ENCODE measurements at regions not wholly inside any gene's neighbourhood (a gene's known extent, or its start where the extent isn't known, plus 50 kb on each side); places are given as distances from the start of the nearest gene placed in this dataset.

- TF ChIP-seq POU2F2 (IDR thresholded peaks at IDR 0.05; ENCODE audit: low read depth, low read length) (no peak), SPI1 (IDR thresholded peaks at IDR 0.05; ENCODE audit: low read depth, low read length) (no peak), POLR2A (IDR thresholded peaks at IDR 0.05; ENCODE audit: low read depth, low read length) (no peak), POLR2AphosphoS5 (IDR thresholded peaks at IDR 0.05; ENCODE audit: low read depth, low read length) (no peak)
These were observed 64.2 kb upstream of the SMYD2 start for GRCh38 chr1:214216779-214217178.

All from GM12891 (cell line).